Activated naive CD8-positive, alpha-beta T cell treated with anti-CD3 and anti-CD28 coated beads for 36 hours (primary cell): ENCODE measurements at regions not wholly inside any gene's neighbourhood (a gene's known extent, or its start where the extent isn't known, plus 50 kb on each side); places are given as distances from the start of the nearest gene placed in this dataset.

Experiments used
- DNase-seq: peaks from one replicate; pipeline ENCODE4 v3.0.0; 2021
- H3K27ac Mint-ChIP-seq: one replicate; pipeline ENCODE4 v1.8.0; 2022; ENCODE audit warnings: mild to moderate bottlenecking, moderate library complexity, mixed read lengths
- H3K27me3 Mint-ChIP-seq: one replicate; pipeline ENCODE4 v1.8.0; 2022; ENCODE audit warnings: mild to moderate bottlenecking, mixed read lengths
- H3K36me3 Mint-ChIP-seq: one replicate; pipeline ENCODE4 v1.8.0; 2021; ENCODE audit warnings: mild to moderate bottlenecking, mixed read lengths
- H3K4me1 Mint-ChIP-seq: one replicate; pipeline ENCODE4 v1.8.0; 2021; ENCODE audit warnings: mixed read lengths
- H3K4me3 Mint-ChIP-seq: one replicate; pipeline ENCODE4 v1.8.0; 2022; ENCODE audit warnings: mild to moderate bottlenecking, moderate library complexity, mixed read lengths
- H3K9me3 Mint-ChIP-seq: one replicate; pipeline ENCODE4 v1.8.0; 2022; ENCODE audit warnings: mixed read lengths

GRCh38 chr7:35342786-35343185 is 88.9 kb upstream of the TBX20 start:
- Mint-ChIP-seq H3K27me3 (peaks cover 5% of the 10 kb centered on the region), H3K4me3 (no peak overlapping the region), H3K9me3 (no peaks in the 10 kb centered on the region), H3K36me3 (no peaks in the 10 kb centered on the region), H3K27ac (no peak overlapping the region), H3K4me1 (no peaks in the 10 kb centered on the region)
- DNase-seq, result no peak

- DNase-seq, result no peak
- Mint-ChIP-seq H3K9me3 (no peaks in the 10 kb centered on the region), H3K36me3 (no peaks in the 10 kb centered on the region), H3K27ac (no peak overlapping the region), H3K4me3 (no peak overlapping the region), H3K4me1 (no peaks in the 10 kb centered on the region), H3K27me3 (peaks cover 13% of the 10 kb centered on the region)
Observed at GRCh38 chr7:35339811-35340210, 85.9 kb upstream of the TBX20 start.

- no peak overlapping the region for H3K4me3 Mint-ChIP-seq
- H3K27me3 Mint-ChIP-seq, result peaks cover 8% of the 10 kb centered on the region
- no peaks in the 10 kb centered on the region for H3K36me3 Mint-ChIP-seq
- H3K9me3 Mint-ChIP-seq, result no peaks in the 10 kb centered on the region
- no peak overlapping the region for H3K27ac Mint-ChIP-seq
- DNase-seq, result no peak
- H3K4me1 Mint-ChIP-seq, result no peaks in the 10 kb centered on the region
Observed at GRCh38 chr7:35336444-35336843, 82.5 kb upstream of the TBX20 start.

- Mint-ChIP-seq H3K36me3 (no peaks in the 10 kb centered on the region), H3K4me3 (no peak overlapping the region), H3K4me1 (no peaks in the 10 kb centered on the region), H3K27ac (no peak overlapping the region), H3K27me3 (peaks cover 8% of the 10 kb centered on the region), H3K9me3 (no peaks in the 10 kb centered on the region)
- no peak for DNase-seq
Observed at GRCh38 chr7:35334506-35334905, 80.6 kb upstream of the TBX20 start.

GRCh38 chr7:35333265-35333664 is 79.4 kb upstream of the TBX20 start:
- Mint-ChIP-seq H3K36me3 (no peaks in the 10 kb centered on the region), H3K27me3 (peaks cover 11% of the 10 kb centered on the region), H3K4me1 (no peaks in the 10 kb centered on the region), H3K4me3 (no peak overlapping the region), H3K9me3 (no peaks in the 10 kb centered on the region), H3K27ac (no peak overlapping the region)
- DNase-seq, result no peak

GRCh38 chr7:35331730-35332678 is 78.1 kb upstream of the TBX20 start:
- Mint-ChIP-seq H3K36me3 (no peaks in the 10 kb centered on the region), H3K27me3 (peaks cover 11% of the 10 kb centered on the region), H3K9me3 (no peaks in the 10 kb centered on the region), H3K27ac (no peak overlapping the region), H3K4me1 (no peaks in the 10 kb centered on the region), H3K4me3 (no peak overlapping the region)
- no peak for DNase-seq

- no peak for DNase-seq
- Mint-ChIP-seq H3K27me3 (peaks cover 11% of the 10 kb centered on the region), H3K27ac (no peak overlapping the region), H3K9me3 (peaks cover 5% of the 10 kb centered on the region), H3K36me3 (no peaks in the 10 kb centered on the region), H3K4me3 (no peak overlapping the region), H3K4me1 (no peaks in the 10 kb centered on the region)
Observed at GRCh38 chr7:35329026-35329425, 75.1 kb upstream of the TBX20 start.

- Mint-ChIP-seq H3K9me3 (peaks cover 3% of the 10 kb centered on the region), H3K4me1 (no peaks in the 10 kb centered on the region), H3K36me3 (no peaks in the 10 kb centered on the region), H3K27me3 (peaks cover 23% of the 10 kb centered on the region), H3K27ac (no peak overlapping the region), H3K4me3 (no peak overlapping the region)
- DNase-seq, result no peak
Observed at GRCh38 chr7:35319606-35320005, 65.7 kb upstream of the TBX20 start.

- no peak for DNase-seq
- Mint-ChIP-seq H3K9me3 (no peaks in the 10 kb centered on the region), H3K27me3 (peaks cover 13% of the 10 kb centered on the region), H3K4me3 (no peak overlapping the region), H3K27ac (no peak overlapping the region), H3K36me3 (no peaks in the 10 kb centered on the region), H3K4me1 (no peaks in the 10 kb centered on the region)
Observed at GRCh38 chr7:35316549-35316948, 62.6 kb upstream of the TBX20 start.

- DNase-seq, result no peak
- Mint-ChIP-seq H3K4me3 (no peak overlapping the region), H3K27me3 (peaks cover 4% of the 10 kb centered on the region), H3K27ac (no peak overlapping the region), H3K4me1 (no peaks in the 10 kb centered on the region), H3K9me3 (no peaks in the 10 kb centered on the region), H3K36me3 (no peaks in the 10 kb centered on the region)
Observed at GRCh38 chr7:35315517-35315916, 61.6 kb upstream of the TBX20 start.

- Mint-ChIP-seq H3K9me3 (no peaks in the 10 kb centered on the region), H3K36me3 (no peaks in the 10 kb centered on the region), H3K4me3 (no peak overlapping the region), H3K27me3 (no peaks in the 10 kb centered on the region), H3K4me1 (no peaks in the 10 kb centered on the region), H3K27ac (no peak overlapping the region)
- DNase-seq, result no peak
Observed at GRCh38 chr7:35314354-35314753, 60.5 kb upstream of the TBX20 start.

GRCh38 chr7:35313575-35313974 is 59.7 kb upstream of the TBX20 start:
- Mint-ChIP-seq H3K27ac (no peak overlapping the region), H3K36me3 (no peaks in the 10 kb centered on the region), H3K27me3 (peaks cover 1% of the 10 kb centered on the region), H3K4me1 (no peaks in the 10 kb centered on the region), H3K9me3 (no peaks in the 10 kb centered on the region), H3K4me3 (no peak overlapping the region)
- no peak for DNase-seq
